ENCODE measurements at regions not wholly inside any gene's neighbourhood (a gene's known extent, or its start where the extent isn't known, plus 50 kb on each side); places are given as distances from the start of the nearest gene placed in this dataset.

DNA sequence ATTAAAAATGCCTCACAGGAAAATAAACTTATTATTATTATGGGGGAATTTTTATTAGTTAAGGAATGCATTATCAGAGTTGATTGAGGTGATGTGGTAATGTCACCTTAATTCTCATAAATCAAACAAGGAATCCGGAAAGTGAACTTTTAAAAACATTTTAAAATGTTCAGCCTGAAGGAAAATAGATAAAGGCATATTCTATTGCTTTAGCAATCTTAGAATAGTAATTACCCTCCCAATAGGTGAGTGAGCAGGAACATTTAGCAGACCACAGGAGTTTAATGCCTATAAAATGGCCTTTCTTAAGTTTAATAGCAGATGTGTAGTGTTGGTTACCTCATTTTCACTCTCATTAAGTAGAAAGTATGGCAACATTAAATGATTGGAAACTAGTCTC, 160.9 kb upstream of the MAD2L1 start:
- TF ChIP-seq EGR1 (IDR thresholded peaks at IDR 0.05) (no peak), NFIC (IDR thresholded peaks at IDR 0.05) (no peak), CEBPB (IDR thresholded peaks at IDR 0.05) (no peak), EP300 (IDR thresholded peaks at IDR 0.05; ENCODE audit: borderline replicate concordance) (no peak), YY1 (IDR thresholded peaks at IDR 0.05; ENCODE audit: low read depth) (no peak), TCF12 (IDR thresholded peaks at IDR 0.05; ENCODE audit: low read depth) (no peak), FOXM1 (IDR thresholded peaks at IDR 0.05; ENCODE audit: borderline replicate concordance, low read depth) (no peak), USF1 (IDR thresholded peaks at IDR 0.05) (no peak), RAD21 (IDR thresholded peaks at IDR 0.05; ENCODE audit: low read depth) (no peak), ZBTB7A (IDR thresholded peaks at IDR 0.05; ENCODE audit: low read depth) (no peak), TAF1 (IDR thresholded peaks at IDR 0.05; ENCODE audit: low read depth) (no peak), CREB1 (IDR thresholded peaks at IDR 0.05; ENCODE audit: low read depth) (no peak), TEAD4 (IDR thresholded peaks at IDR 0.05) (no peak)
- TF ChIP-seq, protein P1, sequence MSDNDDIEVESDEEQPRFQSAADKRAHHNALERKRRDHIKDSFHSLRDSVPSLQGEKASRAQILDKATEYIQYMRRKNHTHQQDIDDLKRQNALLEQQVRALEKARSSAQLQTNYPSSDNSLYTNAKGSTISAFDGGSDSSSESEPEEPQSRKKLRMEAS (IDR thresholded peaks at IDR 0.05): no peak
- TF ChIP-seq, protein P2, sequence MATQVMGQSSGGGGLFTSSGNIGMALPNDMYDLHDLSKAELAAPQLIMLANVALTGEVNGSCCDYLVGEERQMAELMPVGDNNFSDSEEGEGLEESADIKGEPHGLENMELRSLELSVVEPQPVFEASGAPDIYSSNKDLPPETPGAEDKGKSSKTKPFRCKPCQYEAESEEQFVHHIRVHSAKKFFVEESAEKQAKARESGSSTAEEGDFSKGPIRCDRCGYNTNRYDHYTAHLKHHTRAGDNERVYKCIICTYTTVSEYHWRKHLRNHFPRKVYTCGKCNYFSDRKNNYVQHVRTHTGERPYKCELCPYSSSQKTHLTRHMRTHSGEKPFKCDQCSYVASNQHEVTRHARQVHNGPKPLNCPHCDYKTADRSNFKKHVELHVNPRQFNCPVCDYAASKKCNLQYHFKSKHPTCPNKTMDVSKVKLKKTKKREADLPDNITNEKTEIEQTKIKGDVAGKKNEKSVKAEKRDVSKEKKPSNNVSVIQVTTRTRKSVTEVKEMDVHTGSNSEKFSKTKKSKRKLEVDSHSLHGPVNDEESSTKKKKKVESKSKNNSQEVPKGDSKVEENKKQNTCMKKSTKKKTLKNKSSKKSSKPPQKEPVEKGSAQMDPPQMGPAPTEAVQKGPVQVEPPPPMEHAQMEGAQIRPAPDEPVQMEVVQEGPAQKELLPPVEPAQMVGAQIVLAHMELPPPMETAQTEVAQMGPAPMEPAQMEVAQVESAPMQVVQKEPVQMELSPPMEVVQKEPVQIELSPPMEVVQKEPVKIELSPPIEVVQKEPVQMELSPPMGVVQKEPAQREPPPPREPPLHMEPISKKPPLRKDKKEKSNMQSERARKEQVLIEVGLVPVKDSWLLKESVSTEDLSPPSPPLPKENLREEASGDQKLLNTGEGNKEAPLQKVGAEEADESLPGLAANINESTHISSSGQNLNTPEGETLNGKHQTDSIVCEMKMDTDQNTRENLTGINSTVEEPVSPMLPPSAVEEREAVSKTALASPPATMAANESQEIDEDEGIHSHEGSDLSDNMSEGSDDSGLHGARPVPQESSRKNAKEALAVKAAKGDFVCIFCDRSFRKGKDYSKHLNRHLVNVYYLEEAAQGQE (IDR thresholded peaks at IDR 0.05; ENCODE audit: low read depth): no peak

- TF ChIP-seq EP300 (IDR thresholded peaks at IDR 0.05; ENCODE audit: borderline replicate concordance): no peak
- TF ChIP-seq USF1 (IDR thresholded peaks at IDR 0.05): no peak
- no peak for TF ChIP-seq ZBTB7A (IDR thresholded peaks at IDR 0.05; ENCODE audit: low read depth)
- TF ChIP-seq, protein P2 (IDR thresholded peaks at IDR 0.05; ENCODE audit: low read depth): no peak
- TF ChIP-seq CREB1 (IDR thresholded peaks at IDR 0.05; ENCODE audit: low read depth): no peak
Observed at GRCh38 chr4:120225527-120225926, 158.9 kb upstream of the MAD2L1 start.

GRCh38 chr4:120218981-120219380, 152.3 kb upstream of the MAD2L1 start:
- TF ChIP-seq, protein P1 (IDR thresholded peaks at IDR 0.05): no peak
- no peak for TF ChIP-seq TCF12 (IDR thresholded peaks at IDR 0.05; ENCODE audit: low read depth)

DNA sequence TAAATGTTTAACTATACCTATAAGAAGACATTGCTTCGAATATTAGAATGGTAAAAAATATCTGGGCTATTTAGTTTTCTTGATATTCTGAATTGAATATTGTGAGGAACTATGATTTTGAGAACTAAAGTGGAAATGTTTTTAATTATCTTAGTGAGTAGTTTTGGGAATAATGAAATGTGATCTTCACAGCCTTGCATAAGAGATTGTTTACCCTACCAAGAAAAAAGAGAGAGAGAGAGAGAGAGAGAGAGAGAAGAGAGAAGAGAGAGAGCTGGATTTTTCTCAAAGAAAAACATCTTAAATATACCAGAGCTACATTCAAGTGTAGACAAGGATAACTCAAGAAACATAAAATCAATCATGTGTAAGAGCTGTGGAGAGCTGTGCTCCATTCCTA, 148.7 kb upstream of the MAD2L1 start:
- TF ChIP-seq RAD21 (IDR thresholded peaks at IDR 0.05; ENCODE audit: low read depth): no peak
- TF ChIP-seq TEAD4 (IDR thresholded peaks at IDR 0.05): no peak
- TF ChIP-seq, protein P1 (IDR thresholded peaks at IDR 0.05): no peak
- no peak for TF ChIP-seq NFIC (IDR thresholded peaks at IDR 0.05)
- TF ChIP-seq, protein P2 (IDR thresholded peaks at IDR 0.05; ENCODE audit: low read depth): no peak
- no peak for TF ChIP-seq FOXM1 (IDR thresholded peaks at IDR 0.05; ENCODE audit: borderline replicate concordance, low read depth)
- no peak for TF ChIP-seq USF1 (IDR thresholded peaks at IDR 0.05)
- no peak for TF ChIP-seq TCF12 (IDR thresholded peaks at IDR 0.05; ENCODE audit: low read depth)
- no peak for TF ChIP-seq ZBTB7A (IDR thresholded peaks at IDR 0.05; ENCODE audit: low read depth)
- no peak for TF ChIP-seq TAF1 (IDR thresholded peaks at IDR 0.05; ENCODE audit: low read depth)

Measured in Ishikawa (cell line).